Smooth muscle cell (in vitro differentiated cells): ENCODE measurements at regions not wholly inside any gene's neighbourhood (a gene's known extent, or its start where the extent isn't known, plus 50 kb on each side); places are given as distances from the start of the nearest gene placed in this dataset.

ENCODE experiments used
- DNase-seq: peaks from one replicate; lab custom pipeline; 2025; ENCODE audit not compliant: unreplicated experiment; lab: John Stamatoyannopoulos, UW
- H2AFZ ChIP-seq: fragments of 200-600 bp; sonication (generic); 2 replicates; pipeline ENCODE4 v1.6.0; 2016; ENCODE audit warnings: antibody characterized with exemption, low read depth, mild to moderate bottlenecking
- H3F3A ChIP-seq: fragments of 200-600 bp; sonication (generic); 2 replicates; pipeline ENCODE4 v1.6.0; 2017; ENCODE audit warnings: antibody characterized with exemption, low read depth
- H3K27ac ChIP-seq: fragments of 200-600 bp; sonication (generic); 2 replicates; pipeline ENCODE4 v1.5.1; 2016; ENCODE audit warnings: low read depth, mild to moderate bottlenecking
- H3K27me3 ChIP-seq: fragments of 200-600 bp; sonication (generic); 2 replicates; pipeline ENCODE4 v1.6.1; 2016; ENCODE audit warnings: low read depth, mild to moderate bottlenecking
- H3K36me3 ChIP-seq: fragments of 200-600 bp; sonication (generic); 2 replicates; pipeline ENCODE4 v1.5.1; 2016; ENCODE audit warnings: low read depth
- H3K4me1 ChIP-seq: fragments of 200-600 bp; sonication (generic); 2 replicates; pipeline ENCODE4 v1.5.1; 2016; ENCODE audit warnings: low read depth
- H3K4me2 ChIP-seq: fragments of 200-600 bp; sonication (generic); 2 replicates; pipeline ENCODE4 v1.6.0; 2016; ENCODE audit warnings: mild to moderate bottlenecking
- H3K4me3 ChIP-seq: fragments of 200-600 bp; sonication (generic); 2 replicates; pipeline ENCODE4 v1.5.1; 2016; ENCODE audit warnings: mild to moderate bottlenecking
- H3K79me2 ChIP-seq: fragments of 200-600 bp; sonication (generic); 2 replicates; pipeline ENCODE4 v1.6.0; 2016; ENCODE audit warnings: low read depth, mild to moderate bottlenecking
- H3K9ac ChIP-seq: fragments of 200-600 bp; sonication (generic); 2 replicates; pipeline ENCODE4 v1.6.0; 2016; ENCODE audit warnings: low read depth
- H3K9me3 ChIP-seq: fragments of 200-600 bp; sonication (generic); replicated peaks from 2 replicates; pipeline ENCODE4 v1.5.1; 2016; ENCODE audit warnings: low read depth
- H4K20me1 ChIP-seq: fragments of 200-600 bp; sonication (generic); 2 replicates; pipeline ENCODE4 v1.6.0; 2016; ENCODE audit warnings: low read depth
- CTCF ChIP-seq: fragments of 200-600 bp; sonication (generic); IDR thresholded peaks from 2 replicates; pipeline ENCODE4 v1.5.1; 2017; ENCODE audit warnings: borderline replicate concordance, mild to moderate bottlenecking, antibody characterized with exemption; ENCODE audit not compliant: insufficient read depth, poor library complexity, severe bottlenecking
- WGBS: methylation state at CpG from one replicate; pipeline ENCODE4 v1.1.7; 2016; ENCODE audit warnings: low lambda C conversion rate; 5-methylcytosine and 5-hydroxymethylcytosine counted together

GRCh38 chr10:94084344-94084743 is 90.6 kb downstream of the PLCE1 start:
- Histone ChIP-seq H3K4me3 (no peak overlapping the region), H3K9ac (no peak overlapping the region), H3K27ac (no peak overlapping the region), H3K4me2 (no peak overlapping the region), H3F3A (no peaks in the 10 kb centered on the region), H3K36me3 (no peaks in the 10 kb centered on the region), H3K27me3 (no peaks in the 10 kb centered on the region), H4K20me1 (no peaks in the 10 kb centered on the region), H3K9me3 (no peaks in the 10 kb centered on the region), H3K79me2 (no peaks in the 10 kb centered on the region), H3K4me1 (no peaks in the 10 kb centered on the region), H2AFZ (no peak overlapping the region)
- 38% methylated on average over 5 of the region's 5 CpGs for WGBS
- no peak for TF ChIP-seq CTCF
- DNase-seq, result no peak

- WGBS, result 51% methylated on average over 4 of the region's 4 CpGs
- no peak overlapping the region for H2AFZ ChIP-seq
- H3K4me3 ChIP-seq, result no peak overlapping the region
- no peak overlapping the region for H3K9ac ChIP-seq
- H4K20me1 ChIP-seq, result no peaks in the 10 kb centered on the region
- DNase-seq, result no peak
- no peaks in the 10 kb centered on the region for H3K27me3 ChIP-seq
- H3K27ac ChIP-seq, result no peak overlapping the region
- H3K4me1 ChIP-seq, result no peaks in the 10 kb centered on the region
- H3K4me2 ChIP-seq, result no peak overlapping the region
- no peaks in the 10 kb centered on the region for H3K9me3 ChIP-seq
- no peak for TF ChIP-seq CTCF
- H3K79me2 ChIP-seq, result no peaks in the 10 kb centered on the region
- H3K36me3 ChIP-seq, result no peaks in the 10 kb centered on the region
- H3F3A ChIP-seq, result no peaks in the 10 kb centered on the region
Observed at GRCh38 chr10:94085288-94085687, 91.6 kb downstream of the PLCE1 start.

GRCh38 chr10:94085766-94086437 is 92.2 kb downstream of the PLCE1 start:
- no peak for TF ChIP-seq CTCF
- H3F3A ChIP-seq, result no peaks in the 10 kb centered on the region
- no peak overlapping the region for H2AFZ ChIP-seq
- no peaks in the 10 kb centered on the region for H3K4me1 ChIP-seq
- H3K36me3 ChIP-seq, result no peaks in the 10 kb centered on the region
- DNase-seq, result no peak
- H3K4me2 ChIP-seq, result no peak overlapping the region
- H3K27me3 ChIP-seq, result no peaks in the 10 kb centered on the region
- no peaks in the 10 kb centered on the region for H4K20me1 ChIP-seq
- H3K4me3 ChIP-seq, result no peak overlapping the region
- H3K79me2 ChIP-seq, result no peaks in the 10 kb centered on the region
- no peaks in the 10 kb centered on the region for H3K9me3 ChIP-seq
- WGBS, result 77% methylated on average over 5 of the region's 5 CpGs
- H3K27ac ChIP-seq, result no peak overlapping the region
- H3K9ac ChIP-seq, result no peak overlapping the region

- no peak overlapping the region for H3K9ac ChIP-seq
- H3K9me3 ChIP-seq, result no peaks in the 10 kb centered on the region
- no peaks in the 10 kb centered on the region for H3K36me3 ChIP-seq
- no peak for TF ChIP-seq CTCF
- peak overlapping the region; percentile 50 for H3K4me2 ChIP-seq
- H3K79me2 ChIP-seq, result no peaks in the 10 kb centered on the region
- H3K27me3 ChIP-seq, result no peaks in the 10 kb centered on the region
- H3F3A ChIP-seq, result no peaks in the 10 kb centered on the region
- H3K27ac ChIP-seq, result no peak overlapping the region
- no peaks in the 10 kb centered on the region for H4K20me1 ChIP-seq
- no peaks in the 10 kb centered on the region for H3K4me1 ChIP-seq
- H2AFZ ChIP-seq, result no peak overlapping the region
- WGBS, result 45% methylated on average over 7 of the region's 7 CpGs
- no peak overlapping the region for H3K4me3 ChIP-seq
- DNase-seq, result no peak
Observed at GRCh38 chr10:94088926-94089381, 95.2 kb downstream of the PLCE1 start.
